ENCODE measurements at regions not wholly inside any gene's neighbourhood (a gene's known extent, or its start where the extent isn't known, plus 50 kb on each side); places are given as distances from the start of the nearest gene placed in this dataset.

DNA sequence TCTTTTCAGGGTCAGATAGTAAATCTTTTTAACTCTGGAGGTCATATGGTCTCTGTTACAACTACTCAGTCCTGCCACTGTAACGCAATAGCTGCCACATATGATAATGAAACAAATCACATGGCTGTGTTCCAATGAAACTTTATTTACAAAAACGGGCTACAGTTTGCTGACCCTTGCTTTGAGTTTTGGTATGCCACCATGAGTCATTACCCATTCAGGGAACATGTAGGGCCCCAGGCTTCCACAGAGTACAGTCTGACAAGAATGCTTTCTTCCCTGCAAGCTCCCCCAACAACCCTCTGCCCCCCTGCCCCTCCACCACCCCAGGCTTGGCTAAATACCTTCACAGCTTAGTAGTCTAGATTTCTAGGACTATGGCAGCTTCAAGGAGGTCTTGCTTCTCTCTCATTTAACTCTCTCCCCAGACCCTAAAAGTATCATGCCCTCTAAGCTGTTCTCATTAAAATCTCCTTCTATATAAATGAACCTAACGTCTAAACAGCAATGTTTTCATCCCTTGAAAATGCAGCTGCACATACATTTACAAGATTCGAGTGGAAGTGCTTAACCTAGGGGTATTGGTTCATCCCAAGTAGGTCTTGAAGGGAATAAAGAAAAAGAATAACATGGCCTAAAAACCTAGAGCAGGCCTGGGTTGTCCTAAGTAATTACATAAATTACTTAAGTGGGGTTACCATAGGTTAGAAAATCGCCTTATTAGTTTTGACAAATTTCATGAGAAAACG is 117.8 kb upstream of the PRICKLE2 start:
- Histone ChIP-seq H2AFZ (ENCODE audit: low read length) (no peak overlapping the region), H3K4me2 (ENCODE audit: low read depth, low read length) (no peak overlapping the region), H3K27ac (ENCODE audit: extremely low read length, insufficient read depth, low read length) (no peak overlapping the region), H3K79me2 (ENCODE audit: insufficient read depth, low read length) (no peaks in the 10 kb centered on the region), H4K20me1 (ENCODE audit: insufficient read depth, low read length) (no peaks in the 10 kb centered on the region), H3K27me3 (ENCODE audit: control insufficient read depth in 1 of 2, insufficient read depth in 2 of 2, low read length in 2 of 2) (no peaks in the 10 kb centered on the region; a peak in 1 of 5 replicates), H3K4me3 (replicated peaks in 1 of 3; ENCODE audit: insufficient read depth in 1 of 3, low read depth in 2 of 3, low read length in 3 of 3) (no peak overlapping the region), H3K9me3 (ENCODE audit: low read length) (no peaks in the 10 kb centered on the region), H3K9ac (ENCODE audit: insufficient read depth, low read depth, low read length) (no peak overlapping the region), H3K4me1 (ENCODE audit: insufficient read depth, low read length) (no peaks in the 10 kb centered on the region), H3K36me3 (replicated peaks in 1 of 2; ENCODE audit: control insufficient read depth in 1 of 2, insufficient read depth in 2 of 2, low read length in 2 of 2) (no peaks in the 10 kb centered on the region)
- DNase-seq (ENCODE audit: low spot score) = peak; percentile 13
- 16% methylated on average over 6 of the region's 6 CpGs for WGBS (ENCODE audit: low lambda C conversion rate)
- no peak for TF ChIP-seq ZNF121 (CRISPR knock-in tag; IDR thresholded peaks at IDR 0.05)
- TF ChIP-seq, protein P1, sequence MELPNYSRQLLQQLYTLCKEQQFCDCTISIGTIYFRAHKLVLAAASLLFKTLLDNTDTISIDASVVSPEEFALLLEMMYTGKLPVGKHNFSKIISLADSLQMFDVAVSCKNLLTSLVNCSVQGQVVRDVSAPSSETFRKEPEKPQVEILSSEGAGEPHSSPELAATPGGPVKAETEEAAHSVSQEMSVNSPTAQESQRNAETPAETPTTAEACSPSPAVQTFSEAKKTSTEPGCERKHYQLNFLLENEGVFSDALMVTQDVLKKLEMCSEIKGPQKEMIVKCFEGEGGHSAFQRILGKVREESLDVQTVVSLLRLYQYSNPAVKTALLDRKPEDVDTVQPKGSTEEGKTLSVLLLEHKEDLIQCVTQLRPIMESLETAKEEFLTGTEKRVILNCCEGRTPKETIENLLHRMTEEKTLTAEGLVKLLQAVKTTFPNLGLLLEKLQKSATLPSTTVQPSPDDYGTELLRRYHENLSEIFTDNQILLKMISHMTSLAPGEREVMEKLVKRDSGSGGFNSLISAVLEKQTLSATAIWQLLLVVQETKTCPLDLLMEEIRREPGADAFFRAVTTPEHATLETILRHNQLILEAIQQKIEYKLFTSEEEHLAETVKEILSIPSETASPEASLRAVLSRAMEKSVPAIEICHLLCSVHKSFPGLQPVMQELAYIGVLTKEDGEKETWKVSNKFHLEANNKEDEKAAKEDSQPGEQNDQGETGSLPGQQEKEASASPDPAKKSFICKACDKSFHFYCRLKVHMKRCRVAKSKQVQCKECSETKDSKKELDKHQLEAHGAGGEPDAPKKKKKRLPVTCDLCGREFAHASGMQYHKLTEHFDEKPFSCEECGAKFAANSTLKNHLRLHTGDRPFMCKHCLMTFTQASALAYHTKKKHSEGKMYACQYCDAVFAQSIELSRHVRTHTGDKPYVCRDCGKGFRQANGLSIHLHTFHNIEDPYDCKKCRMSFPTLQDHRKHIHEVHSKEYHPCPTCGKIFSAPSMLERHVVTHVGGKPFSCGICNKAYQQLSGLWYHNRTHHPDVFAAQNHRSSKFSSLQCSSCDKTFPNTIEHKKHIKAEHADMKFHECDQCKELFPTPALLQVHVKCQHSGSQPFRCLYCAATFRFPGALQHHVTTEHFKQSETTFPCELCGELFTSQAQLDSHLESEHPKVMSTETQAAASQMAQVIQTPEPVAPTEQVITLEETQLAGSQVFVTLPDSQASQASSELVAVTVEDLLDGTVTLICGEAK (IDR thresholded peaks at IDR 0.05) = peak; percentile 32; the same call in 1 of the 2 replicates
- TF ChIP-seq, protein P1 (CRISPR knock-in tag; IDR thresholded peaks at IDR 0.05) = peak; percentile 47; the same call in 1 of the 2 replicates
- no peak for TF ChIP-seq PLRG1 (conservative IDR thresholded peaks at IDR 0.05)
- TF ChIP-seq, protein P2, sequence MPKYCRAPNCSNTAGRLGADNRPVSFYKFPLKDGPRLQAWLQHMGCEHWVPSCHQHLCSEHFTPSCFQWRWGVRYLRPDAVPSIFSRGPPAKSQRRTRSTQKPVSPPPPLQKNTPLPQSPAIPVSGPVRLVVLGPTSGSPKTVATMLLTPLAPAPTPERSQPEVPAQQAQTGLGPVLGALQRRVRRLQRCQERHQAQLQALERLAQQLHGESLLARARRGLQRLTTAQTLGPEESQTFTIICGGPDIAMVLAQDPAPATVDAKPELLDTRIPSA (CRISPR knock-in tag; IDR thresholded peaks at IDR 0.05; ENCODE audit: borderline replicate concordance) = no peak
- TF ChIP-seq, protein P3, sequence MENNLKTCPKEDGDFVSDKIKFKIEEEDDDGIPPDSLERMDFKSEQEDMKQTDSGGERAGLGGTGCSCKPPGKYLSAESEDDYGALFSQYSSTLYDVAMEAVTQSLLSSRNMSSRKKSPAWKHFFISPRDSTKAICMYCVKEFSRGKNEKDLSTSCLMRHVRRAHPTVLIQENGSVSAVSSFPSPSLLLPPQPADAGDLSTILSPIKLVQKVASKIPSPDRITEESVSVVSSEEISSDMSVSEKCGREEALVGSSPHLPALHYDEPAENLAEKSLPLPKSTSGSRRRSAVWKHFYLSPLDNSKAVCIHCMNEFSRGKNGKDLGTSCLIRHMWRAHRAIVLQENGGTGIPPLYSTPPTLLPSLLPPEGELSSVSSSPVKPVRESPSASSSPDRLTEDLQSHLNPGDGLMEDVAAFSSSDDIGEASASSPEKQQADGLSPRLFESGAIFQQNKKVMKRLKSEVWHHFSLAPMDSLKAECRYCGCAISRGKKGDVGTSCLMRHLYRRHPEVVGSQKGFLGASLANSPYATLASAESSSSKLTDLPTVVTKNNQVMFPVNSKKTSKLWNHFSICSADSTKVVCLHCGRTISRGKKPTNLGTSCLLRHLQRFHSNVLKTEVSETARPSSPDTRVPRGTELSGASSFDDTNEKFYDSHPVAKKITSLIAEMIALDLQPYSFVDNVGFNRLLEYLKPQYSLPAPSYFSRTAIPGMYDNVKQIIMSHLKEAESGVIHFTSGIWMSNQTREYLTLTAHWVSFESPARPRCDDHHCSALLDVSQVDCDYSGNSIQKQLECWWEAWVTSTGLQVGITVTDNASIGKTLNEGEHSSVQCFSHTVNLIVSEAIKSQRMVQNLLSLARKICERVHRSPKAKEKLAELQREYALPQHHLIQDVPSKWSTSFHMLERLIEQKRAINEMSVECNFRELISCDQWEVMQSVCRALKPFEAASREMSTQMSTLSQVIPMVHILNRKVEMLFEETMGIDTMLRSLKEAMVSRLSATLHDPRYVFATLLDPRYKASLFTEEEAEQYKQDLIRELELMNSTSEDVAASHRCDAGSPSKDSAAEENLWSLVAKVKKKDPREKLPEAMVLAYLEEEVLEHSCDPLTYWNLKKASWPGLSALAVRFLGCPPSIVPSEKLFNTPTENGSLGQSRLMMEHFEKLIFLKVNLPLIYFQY (CRISPR knock-in tag; IDR thresholded peaks at IDR 0.05; ENCODE audit: borderline replicate concordance) = no peak
- no TSS peak for BruUV-seq (replicated peaks)
- no peak for FAIRE-seq
- intact Hi-C loops (cut with micrococcal nuclease; ENCODE audit: unreplicated experiment) = no loop called here
- in situ Hi-C loops (cut with HindIII; ENCODE audit: extremely low pct_ligation_motif_present, low pct_unique_long_range_greater_than_20kb) = no loop called here
- ATAC-seq = no peak; the same call in 2 of the 3 replicates
- CTCF ChIA-PET (ENCODE audit: low intra/inter-chr PET ratio, low total read pairs) = no interaction called here
- POLR2A ChIA-PET = no interaction called here

Measured in HepG2 (cell line).